K562 (cell line): ENCODE measurements at regions not wholly inside any gene's neighbourhood (a gene's known extent, or its start where the extent isn't known, plus 50 kb on each side); places are given as distances from the start of the nearest gene placed in this dataset.

Experiments
- ATAC-seq: fragments of 200-7000 bp; cut with Tn5 transposase; 3 replicates; pipeline ENCODE4 v1.9.1; 2020; ENCODE audit warnings: moderate library complexity
- BruUV-seq: library from RNA; stranded (reverse); fragments of 400-500 nt; replicated peaks from 2 replicates; lab custom pipeline; 2021; lab: Mats Ljungman, UMichigan
- CTCF ChIA-PET: fragments of 300-600 bp; formaldehyde crosslinking; extraction: SDS; loops from one replicate; lab custom pipeline; 2021; ENCODE audit warnings: low intra/inter-chr PET ratio; lab: Yijun Ruan, JAX
- POLR2A ChIA-PET: fragments of 300-600, 350-650 bp; sonication (Branson Sonifier 250); formaldehyde crosslinking; extraction: SDS; loops from one replicate; lab custom pipeline; 2021; ENCODE audit warnings: antibody characterized with exemption, inconsistent platforms; lab: Yijun Ruan, JAX
- DNase-seq, 4 experiments: peaks; one replicate each; pipeline versions ENCODE4 v3.0.0 to v3.0.0-alpha.2; 2011 to 2018; ENCODE audit warnings: low spot score in 3 of 4, mixed read lengths in 3 of 4; ENCODE audit errors: extremely low read depth in 1 of 4
- FAIRE-seq: peaks from 2 replicates; lab custom pipeline; 2011; peaks lifted over from hg19 to GRCh38; lab: Jason Lieb, UNC
- H2AFZ ChIP-seq: 2 replicates; pipeline ENCODE4 v1.6.0; 2011; ENCODE audit warnings: low read depth, low read length, control low read depth, inconsistent platforms
- H3K27ac ChIP-seq: fragments of 200-600 bp; 3 replicates; pipeline ENCODE4 v1.8.0; 2011; ENCODE audit warnings: low read depth, mild to moderate bottlenecking, control low read depth, inconsistent platforms, low read length, moderate library complexity, mixed read lengths; ENCODE audit errors: extremely low read depth
- H3K27me3 ChIP-seq, 2 experiments: fragments of 300-600 bp in 1 of 2; 2 replicates in 1 of 2; 3 replicates in 1 of 2; pipeline versions ENCODE4 v1.6.0 to v1.8.0; 2011; ENCODE audit warnings: inconsistent platforms in 2 of 2, low read length in 2 of 2, mild to moderate bottlenecking in 1 of 2, mixed read lengths in 1 of 2, moderate library complexity in 1 of 2; ENCODE audit not compliant: control insufficient read depth in 2 of 2, insufficient read depth in 2 of 2
- H3K36me3 ChIP-seq: fragments of 300-600 bp; 3 replicates; pipeline ENCODE4 v1.8.0; 2011; ENCODE audit warnings: mild to moderate bottlenecking, low read length, inconsistent platforms; ENCODE audit not compliant: control insufficient read depth, insufficient read depth
- H3K4me1 ChIP-seq, 2 experiments: fragments of 200-600 bp in 1 of 2; replicated peaks in 1 of 2; 2 replicates in 1 of 2; 3 replicates in 1 of 2; pipeline versions ENCODE4 v1.5.1 to v1.8.0; 2011; ENCODE audit warnings: inconsistent platforms in 2 of 2, low read length in 2 of 2, mild to moderate bottlenecking in 1 of 2, mixed read lengths in 1 of 2, moderate library complexity in 1 of 2; ENCODE audit not compliant: control insufficient read depth in 2 of 2, insufficient read depth in 2 of 2
- H3K4me2 ChIP-seq: 2 replicates; pipeline ENCODE4 v1.6.1; 2011; ENCODE audit warnings: low read length, control low read depth, inconsistent platforms, mixed read lengths; ENCODE audit not compliant: insufficient read depth
- H3K4me3 ChIP-seq: fragments of 200-600 bp; sonication (generic), shearing (Covaris generic); 2 replicates; pipeline ENCODE4 v1.5.1; 2016; ENCODE audit warnings: control low read depth, inconsistent platforms
- H3K79me2 ChIP-seq: fragments of 200-600 bp; 3 replicates; pipeline ENCODE4 v1.8.0; 2011; ENCODE audit warnings: low read length, inconsistent platforms; ENCODE audit not compliant: control insufficient read depth, insufficient read depth
- H3K9ac ChIP-seq, 2 experiments: 2 replicates each; pipeline versions ENCODE4 v1.6.0 to v1.6.1; 2011; ENCODE audit warnings: low read depth in 2 of 2, low read length in 2 of 2, control low read depth in 1 of 2, inconsistent platforms in 1 of 2, mild to moderate bottlenecking in 1 of 2, mixed read lengths in 1 of 2; ENCODE audit not compliant: insufficient read depth in 1 of 2
- H3K9me1 ChIP-seq: one replicate; pipeline ENCODE4 v1.6.0; 2011; ENCODE audit warnings: inconsistent platforms, mild to moderate bottlenecking, low read length, moderate library complexity; ENCODE audit not compliant: control insufficient read depth, insufficient read depth
- H3K9me3 ChIP-seq: replicated peaks from 2 replicates; pipeline ENCODE4 v1.5.1; 2011; ENCODE audit warnings: low read depth, low read length, inconsistent platforms; ENCODE audit not compliant: control insufficient read depth, insufficient read depth
- H4K20me1 ChIP-seq: replicated peaks from 2 replicates; pipeline ENCODE4 v1.6.1; 2011; ENCODE audit warnings: low read length, inconsistent platforms, mixed read lengths; ENCODE audit not compliant: control insufficient read depth, insufficient read depth
- DACH1 ChIP-seq: fragments of 450-650 bp; IDR thresholded peaks from 2 replicates; pipeline ENCODE4 v1.6.1; 2018; ENCODE audit not compliant: partially characterized antibody
- GTF2A2 ChIP-seq: IDR thresholded peaks from 2 replicates; pipeline ENCODE4 v1.6.1; 2016; ENCODE audit warnings: mild to moderate bottlenecking, missing genetic modification characterization, missing compliant biosample characterization
- KDM1A ChIP-seq, 2 experiments: fragments of 450-650 bp; IDR thresholded peaks; 2 replicates each; pipeline ENCODE4 v1.6.1; 2016; ENCODE audit warnings: mild to moderate bottlenecking in 2 of 2
- KDM2B ChIP-seq: fragments of 250-450 bp; sonication (Bioruptor Pico); IDR thresholded peaks from 2 replicates; pipeline ENCODE4 v1.8.0; 2021; ENCODE audit warnings: mild to moderate bottlenecking, moderate library complexity
- PURB ChIP-seq: sonication (generic); formaldehyde crosslinking; IDR thresholded peaks from 2 replicates; pipeline ENCODE4 v1.9.0; 2021; ENCODE audit warnings: low read depth, mild to moderate bottlenecking, missing genetic modification reagents
- RBM25 ChIP-seq: fragments of 200-400 bp; formaldehyde crosslinking; IDR thresholded peaks from 2 replicates; pipeline ENCODE4 v1.6.1; 2018; ENCODE audit warnings: low read length, low read depth, moderate library complexity; ENCODE audit not compliant: severe bottlenecking
- ZNF146 ChIP-seq: IDR thresholded peaks from one replicate; pipeline ENCODE4 v1.6.1; 2018; ENCODE audit warnings: missing compliant biosample characterization; ENCODE audit not compliant: unreplicated experiment
- WGBS: fragments of 100-300 bp; shearing (Covaris generic); methylation state at CpG from one replicate; pipeline ENCODE4 v1.1.6; 2016; ENCODE audit warnings: low coverage, mixed read lengths; ENCODE audit not compliant: insufficient coverage; ENCODE audit errors: missing lambda C conversion rate; 5-methylcytosine and 5-hydroxymethylcytosine counted together
- in situ Hi-C: fragments of 300-500 bp; cut with MboI; formaldehyde crosslinking; loops from 4 replicates; pipeline ENCODE4 v1.15.0; 2018; ENCODE audit warnings: inconsistent platforms, mixed read lengths
- intact Hi-C: fragments of 100-400 bp; cut with micrococcal nuclease; formaldehyde crosslinking; loops from 2 replicates; pipeline ENCODE4 v1.14.2; 2022

DNA sequence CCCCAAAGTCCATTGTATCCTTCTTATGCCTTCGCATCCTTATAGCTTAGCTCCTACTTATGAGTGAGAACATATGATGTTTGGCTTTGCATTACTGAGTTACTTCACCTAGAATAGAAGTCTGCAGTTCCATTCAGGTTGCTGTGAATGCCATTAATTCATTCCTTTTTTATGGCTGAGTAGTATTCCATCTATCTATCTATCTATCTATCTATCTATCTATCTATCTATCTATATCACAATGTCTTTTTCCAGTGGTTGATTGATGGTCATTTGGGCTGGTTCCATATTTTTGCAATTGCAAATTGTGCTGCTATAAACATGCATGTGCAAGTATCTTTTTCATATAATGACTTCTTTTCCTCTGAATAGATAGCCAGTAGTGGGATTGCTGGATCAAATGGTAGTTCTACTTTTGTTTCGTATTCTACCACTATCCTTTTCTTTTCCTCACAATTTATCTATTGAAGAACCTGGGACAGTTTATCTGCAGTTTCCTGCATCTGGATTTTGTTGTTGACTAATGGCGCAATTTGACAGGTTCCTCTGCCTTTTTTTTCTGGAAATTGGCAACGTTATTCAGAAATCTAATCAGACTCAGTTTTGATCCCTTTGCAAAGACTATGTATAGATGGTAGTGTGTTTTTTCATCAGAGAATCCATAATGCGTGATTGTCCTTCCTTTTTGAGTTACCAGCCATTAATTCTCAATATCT, 287.2 kb downstream of the ARL4A start:
- no peak overlapping the region for H3K4me3 ChIP-seq
- H3K4me1 ChIP-seq: no peaks in the 10 kb centered on the region
- H3K36me3 ChIP-seq: no peaks in the 10 kb centered on the region
- no peak for TF ChIP-seq KDM2B (CRISPR knock-in tag)
- no peak for TF ChIP-seq PURB (CRISPR knock-in tag)
- peak; percentile 68 for TF ChIP-seq ZNF146 (CRISPR knock-in tag)
- TF ChIP-seq DACH1: peak; percentile 79
- peak; percentile 34 for TF ChIP-seq RBM25
- TF ChIP-seq KDM1A (IDR thresholded peaks at IDR 0.05): 0 out of 4 replicates have a peak, but pooled peaks of 1 of the 2 experiments have one; percentile 15
- H3K79me2 ChIP-seq: no peaks in the 10 kb centered on the region
- DNase-seq (no peak), FAIRE-seq (no peak), ATAC-seq (no peak)
- in situ Hi-C loops: no loop called here
- ChIA-PET POLR2A (interaction anchor here (1.3 kb wide), 1 partner anchor 12 kb away, joined by 3 read pairs; no protein-coding TSS in a partner anchor), CTCF (no interaction called here)
- H3K27me3 ChIP-seq: no peaks in the 10 kb centered on the region
- no peaks in the 10 kb centered on the region for H3K9me1 ChIP-seq
- no peak overlapping the region for H3K4me2 ChIP-seq
- H3K9ac ChIP-seq: no peak overlapping the region
- no peak overlapping the region for H3K27ac ChIP-seq
- H2AFZ ChIP-seq: no peak overlapping the region
- intact Hi-C loops: no loop called here
- H4K20me1 ChIP-seq: no peaks in the 10 kb centered on the region
- BruUV-seq: no TSS peak
- H3K9me3 ChIP-seq: no peaks in the 10 kb centered on the region
- WGBS: 66% methylated on average over 5 of the region's 5 CpGs

DNA sequence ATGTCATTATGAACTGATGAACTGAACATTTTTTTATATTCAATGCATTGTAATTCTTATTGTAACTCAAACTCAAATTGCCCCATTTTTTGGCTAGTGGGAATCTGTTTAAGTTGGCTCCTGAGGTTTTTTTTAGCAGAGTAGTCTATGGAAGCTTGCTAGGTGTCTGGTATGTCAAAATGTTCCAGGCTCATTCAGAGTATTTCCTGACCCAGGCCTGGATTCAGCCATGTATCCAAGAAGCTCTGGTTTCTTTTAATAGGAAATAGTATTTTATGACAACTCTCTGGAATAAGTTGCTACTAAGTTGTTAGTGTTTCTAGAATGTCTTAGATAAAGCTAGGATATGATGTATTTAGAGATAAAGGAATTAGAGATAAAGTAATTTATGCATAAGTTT, 288.0 kb downstream of the ARL4A start:
- FAIRE-seq: no peak
- Histone ChIP-seq H3K9ac (no peak overlapping the region), H3K4me1 (no peaks in the 10 kb centered on the region), H3K79me2 (no peaks in the 10 kb centered on the region), H3K27me3 (no peaks in the 10 kb centered on the region), H4K20me1 (no peaks in the 10 kb centered on the region), H3K9me1 (no peaks in the 10 kb centered on the region), H2AFZ (no peak overlapping the region), H3K4me3 (no peak overlapping the region), H3K9me3 (no peaks in the 10 kb centered on the region), H3K27ac (no peak overlapping the region), H3K36me3 (no peaks in the 10 kb centered on the region), H3K4me2 (no peak overlapping the region)
- no TSS peak for BruUV-seq
- intact Hi-C loops: no loop called here
- CTCF ChIA-PET: no interaction called here
- in situ Hi-C loops: no loop called here
- POLR2A ChIA-PET: no interaction called here
- no peak for DNase-seq
- TF ChIP-seq GTF2A2 (tag): no peak
- ATAC-seq: no peak
